SIG-M5 treated with dmso at 0.1 percent for 504 hours (cell line): ENCODE measurements at regions not wholly inside any gene's neighbourhood (a gene's known extent, or its start where the extent isn't known, plus 50 kb on each side); places are given as distances from the start of the nearest gene placed in this dataset.
"Not testable (repeated sequence)": the region's sequence is repeated elsewhere in the genome, so short reads cannot be mapped to it uniquely, and the experiment has no call there.

Experiments
- DNase-seq: peaks from one replicate; lab custom pipeline; 2025; ENCODE audit not compliant: unreplicated experiment; lab: John Stamatoyannopoulos, UW

DNA sequence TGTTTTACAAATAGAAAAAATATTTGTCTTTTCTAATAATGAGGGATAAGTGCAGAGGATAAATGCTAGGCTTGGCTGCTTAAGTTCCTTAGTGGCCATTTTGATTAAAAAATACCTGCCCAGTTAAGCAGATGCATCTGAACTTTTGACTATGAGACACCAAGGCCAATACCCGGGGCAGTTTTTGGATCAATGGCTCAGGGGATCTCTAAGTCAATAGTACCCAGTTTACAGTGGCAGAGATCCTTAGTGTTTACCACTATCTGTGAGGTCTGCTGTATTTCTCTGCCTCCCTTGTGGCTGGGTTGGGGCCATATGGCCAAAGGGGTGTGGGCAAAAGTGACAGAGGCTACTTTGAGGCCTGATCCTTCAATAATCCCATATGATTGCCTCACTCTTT, 184.5 kb upstream of the MAST4 start:
- no peak for DNase-seq

DNA sequence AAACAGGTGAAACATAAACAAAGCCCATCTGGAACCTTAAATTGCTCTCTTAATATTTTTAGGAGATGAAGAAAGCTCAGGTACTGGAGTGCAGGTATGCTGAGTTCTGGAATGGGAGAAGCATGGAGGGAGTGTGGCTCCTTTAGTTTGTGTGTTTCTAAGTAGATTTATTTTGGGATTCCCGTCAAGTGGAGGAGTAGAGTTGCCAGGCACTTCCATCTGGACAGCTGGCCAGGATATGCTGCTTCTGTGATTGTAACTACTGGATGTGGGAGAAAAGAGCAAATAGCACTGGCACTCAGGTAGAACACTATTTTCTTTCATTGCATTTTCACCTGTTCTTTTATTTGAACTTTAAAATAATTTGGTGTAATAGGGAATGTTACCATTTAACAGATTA, 182.3 kb upstream of the MAST4 start:
- DNase-seq = no peak

GRCh38 chr5:66415208-66415607, 181.0 kb upstream of the MAST4 start:
- DNase-seq = no peak

DNA sequence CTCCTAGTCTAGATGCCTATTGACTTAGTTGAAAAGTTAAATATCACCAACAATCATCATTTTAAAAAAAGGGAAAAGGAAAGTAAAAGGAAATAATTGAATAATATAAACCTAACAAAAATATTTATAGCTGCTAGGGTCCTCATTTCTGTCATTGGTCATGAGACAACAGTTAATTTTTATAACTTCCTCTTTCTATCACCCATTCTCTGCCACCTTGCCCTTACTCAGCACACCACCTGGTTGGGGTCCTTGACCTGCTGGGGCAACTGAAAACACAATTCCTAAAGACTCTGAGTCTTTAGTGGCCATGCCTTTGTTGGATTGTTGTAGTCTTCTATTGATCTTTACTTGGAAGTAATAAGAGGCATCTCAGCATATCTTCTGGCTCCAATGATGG, 179.5 kb upstream of the MAST4 start:
- no peak for DNase-seq

GRCh38 chr5:66417781-66418180, 178.4 kb upstream of the MAST4 start:
- no peak for DNase-seq

DNA sequence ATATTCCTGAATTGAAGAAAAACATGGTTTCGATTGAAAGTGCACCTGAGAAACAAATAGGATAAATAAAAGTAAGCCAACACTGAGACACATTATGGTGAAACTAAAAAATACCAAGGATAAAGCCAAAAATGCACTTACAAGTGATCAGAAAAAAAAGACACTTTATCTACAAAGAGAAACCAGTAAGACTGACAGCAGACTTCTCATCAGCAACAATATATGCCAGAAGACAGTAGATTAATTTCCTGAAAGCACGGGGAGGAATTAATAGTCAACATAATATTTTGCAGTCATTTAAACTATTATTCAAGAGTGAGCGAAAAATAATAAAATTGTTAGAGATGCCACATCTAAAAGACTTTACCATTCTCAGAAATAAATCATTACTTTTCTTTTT, 172.7 kb upstream of the MAST4 start:
- DNase-seq = no peak

GRCh38 chr5:66425842-66426241, 170.4 kb upstream of the MAST4 start:
- DNase-seq = no peak

GRCh38 chr5:66426259-66427138, 169.7 kb upstream of the MAST4 start:
- no peak for DNase-seq

DNA sequence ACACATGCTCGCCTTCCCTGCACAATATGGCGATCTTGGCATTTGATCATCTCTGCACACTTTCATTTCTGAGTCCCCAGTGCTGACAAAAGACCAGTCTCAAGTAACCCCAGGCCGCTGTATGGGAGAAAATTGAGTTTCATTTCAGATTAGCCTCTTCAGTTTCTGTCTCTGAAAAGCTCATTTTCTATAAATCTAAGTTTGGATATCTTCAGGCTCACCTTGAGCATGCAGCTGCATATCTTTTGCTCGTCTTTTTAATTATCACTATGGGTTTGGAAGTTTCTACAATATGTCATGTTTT, 169.1 kb upstream of the MAST4 start:
- DNase-seq = no peak

- peak; percentile 8 for DNase-seq
These were observed 159.5 kb upstream of the MAST4 start for GRCh38 chr5:66436721-66437120.

DNA sequence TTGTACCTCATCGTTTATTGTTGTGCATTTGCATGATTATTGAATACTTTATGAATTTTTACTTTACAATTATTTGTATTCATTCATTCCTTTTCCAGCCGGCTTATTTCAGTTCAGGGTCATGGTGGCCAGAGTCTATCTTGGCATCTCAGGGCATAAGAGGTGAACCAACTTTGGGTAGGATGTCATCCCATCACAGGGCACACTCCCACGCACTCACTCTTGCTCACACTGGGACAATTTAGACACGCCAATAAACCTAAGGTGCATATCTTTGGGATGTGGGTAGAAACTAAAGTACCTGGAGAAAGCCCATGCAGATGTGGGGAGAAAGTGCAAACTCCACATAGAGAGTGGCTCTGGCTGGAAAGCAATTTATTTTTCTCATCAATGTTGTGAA, 158.1 kb upstream of the MAST4 start:
- DNase-seq = no peak

DNA sequence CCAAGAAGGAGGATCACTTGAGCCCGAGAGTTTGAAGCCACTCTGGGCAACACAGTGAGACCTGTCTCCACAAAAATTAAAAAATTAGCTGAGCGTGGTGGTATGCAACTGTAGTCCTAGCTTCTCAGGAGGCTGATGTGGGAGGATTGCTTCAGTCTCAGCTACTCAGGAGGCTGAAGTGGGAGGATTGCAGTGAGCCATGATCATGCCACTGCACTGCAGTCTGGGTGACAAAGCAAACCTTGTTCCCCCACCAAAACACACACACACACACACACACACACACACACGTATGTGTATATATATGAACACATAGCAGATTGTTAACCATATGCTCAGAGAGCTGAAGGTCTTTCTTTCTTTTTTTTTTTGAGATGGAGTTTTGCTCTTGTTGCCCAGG, 157.5 kb upstream of the MAST4 start:
- no peak for DNase-seq

GRCh38 chr5:66440202-66440680, 156.0 kb upstream of the MAST4 start:
- DNase-seq = no peak

DNA sequence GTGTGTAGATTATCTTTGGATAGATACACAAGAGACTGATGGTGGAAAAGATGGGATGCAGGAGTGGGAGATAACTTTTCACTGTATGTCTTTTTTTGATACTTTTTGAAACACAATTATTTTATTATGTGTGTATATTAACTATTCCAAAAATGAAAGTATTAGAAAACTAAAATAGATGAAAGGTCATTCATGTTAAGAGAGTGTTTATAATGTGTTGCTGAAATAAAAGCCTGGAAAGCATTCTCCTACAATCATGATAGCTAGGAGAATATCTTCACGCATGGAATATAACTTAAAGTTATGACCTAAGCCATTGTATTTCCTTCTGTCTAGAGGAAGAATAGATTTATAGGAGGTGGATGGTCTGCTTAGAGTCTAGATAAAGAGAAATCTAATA, 154.8 kb upstream of the MAST4 start:
- no peak for DNase-seq

GRCh38 chr5:66442951-66443445, 153.2 kb upstream of the MAST4 start:
- DNase-seq = no peak

DNA sequence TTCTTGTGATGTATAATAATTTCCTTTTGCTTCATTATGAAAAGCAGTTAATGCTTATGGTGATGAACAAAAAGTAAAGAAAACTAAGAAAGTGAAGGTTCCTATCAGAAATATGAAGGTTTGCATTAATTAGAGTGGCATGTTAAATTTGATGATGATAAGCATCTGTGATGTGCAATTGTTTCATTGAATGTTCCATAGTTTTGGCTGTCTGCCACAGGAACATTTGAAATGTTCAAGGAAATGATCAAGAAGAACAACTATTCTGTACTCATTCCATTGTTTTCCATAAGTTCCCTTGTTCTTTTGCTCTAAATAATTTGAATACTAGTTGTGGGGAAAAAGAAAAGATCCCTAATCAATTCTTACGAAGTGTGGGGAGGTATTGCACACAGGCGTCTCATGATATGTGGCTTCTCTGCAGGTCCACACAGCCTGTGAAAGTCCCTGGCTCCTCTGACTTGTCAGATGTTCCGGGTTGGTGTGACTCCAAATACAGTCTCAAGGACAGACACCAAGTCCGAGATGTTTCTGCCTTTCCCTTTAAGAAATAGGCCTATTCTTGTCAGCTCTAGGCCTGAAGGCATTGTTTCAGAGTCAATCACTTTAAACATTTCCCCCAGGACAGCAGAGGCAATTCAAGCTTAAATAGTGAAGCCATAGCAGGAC, 152.6 kb upstream of the MAST4 start:
- DNase-seq = no peak

DNA sequence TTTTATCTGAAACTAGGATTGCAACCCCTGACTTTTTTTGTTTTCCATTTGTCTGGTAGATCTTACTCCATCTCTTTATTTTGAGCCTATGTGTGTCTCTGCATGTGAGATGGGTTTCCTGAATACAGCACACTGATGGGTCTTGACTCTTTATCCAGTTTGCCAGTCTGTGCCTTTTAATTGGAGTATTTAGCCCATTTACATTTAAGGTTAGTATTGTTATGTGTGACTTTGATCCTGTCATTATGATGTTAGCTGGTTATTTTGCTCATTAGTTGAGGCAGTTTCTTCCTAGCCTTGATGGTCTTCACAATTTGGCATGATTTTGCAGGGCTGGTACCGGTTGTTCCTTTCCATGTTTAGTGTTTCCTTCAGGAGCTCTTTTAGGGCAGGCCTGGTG, 148.1 kb upstream of the MAST4 start:
- DNase-seq = not testable (repeated sequence)

DNA sequence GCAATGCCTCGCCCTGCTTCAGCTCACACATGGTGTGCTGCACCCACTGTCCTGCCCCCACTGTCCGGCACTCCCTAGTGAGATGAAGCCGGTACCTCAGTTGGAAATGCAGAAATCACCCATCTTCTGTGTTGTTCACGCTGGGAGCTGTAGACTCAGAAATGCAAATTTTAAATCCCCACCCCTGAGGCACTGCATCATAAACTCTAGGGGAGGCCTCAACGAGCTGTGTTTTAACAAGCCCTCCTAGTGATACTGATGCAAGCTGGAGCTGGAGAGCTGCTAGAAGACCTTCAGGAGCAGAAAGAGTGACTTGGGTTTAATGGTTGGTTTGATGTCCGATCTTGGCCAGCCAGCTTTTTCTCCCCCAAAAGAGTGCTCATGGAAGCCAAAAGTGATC, 146.0 kb upstream of the MAST4 start:
- no peak for DNase-seq

- DNase-seq = no peak
These were observed 145.2 kb upstream of the MAST4 start for GRCh38 chr5:66450988-66451387.

DNA sequence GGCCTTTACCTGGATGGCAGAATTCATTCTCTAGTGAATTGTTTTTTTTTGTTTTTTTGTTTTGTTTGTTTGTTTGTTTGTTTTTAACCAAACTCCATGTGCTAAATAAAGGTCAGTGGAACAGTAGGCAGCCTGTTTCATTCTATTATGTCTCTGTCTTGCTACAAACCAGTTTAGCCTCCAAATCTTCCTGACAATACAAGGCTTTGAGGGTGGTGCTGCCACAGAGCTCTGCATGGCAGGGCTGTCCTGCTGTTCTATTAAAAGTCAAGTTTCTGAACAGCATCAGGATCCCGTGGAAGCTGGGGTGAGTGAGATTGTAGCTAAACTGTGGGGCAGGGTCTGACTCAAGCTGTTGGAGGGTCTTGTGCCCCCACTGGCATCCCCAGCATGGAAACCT, 144.1 kb upstream of the MAST4 start:
- DNase-seq = no peak

- DNase-seq = no peak
These were observed 141.8 kb upstream of the MAST4 start for GRCh38 chr5:66454186-66455078.
